Ascending aorta (tissue), 2 donors: ENCODE measurements at regions not wholly inside any gene's neighbourhood (a gene's known extent, or its start where the extent isn't known, plus 50 kb on each side); places are given as distances from the start of the nearest gene placed in this dataset.

Source experiments
- DNase-seq, 2 donors: peaks; one replicate each; pipeline ENCODE4 v3.0.0-alpha.2; 2019; ENCODE audit warnings: low spot score in 2 of 2
- H3K27ac ChIP-seq, 2 donors: fragments of 200-600 bp; sonication (generic); one replicate each; pipeline ENCODE4 v1.5.1; 2016 to 2017; ENCODE audit warnings: mild to moderate bottlenecking in 1 of 2
- H3K27me3 ChIP-seq: fragments of 200-600 bp; sonication (generic); one replicate; pipeline ENCODE4 v1.5.1; 2017
- H3K36me3 ChIP-seq, 2 donors: fragments of 200-600 bp; sonication (generic); one replicate each; pipeline ENCODE4 v1.5.1; 2016
- H3K4me1 ChIP-seq, 2 donors: fragments of 200-600 bp; sonication (generic); one replicate each; pipeline ENCODE4 v1.5.1; 2016 to 2017; ENCODE audit warnings: mild to moderate bottlenecking in 1 of 2
- H3K4me3 ChIP-seq, 2 donors: fragments of 200-600 bp; sonication (generic); one replicate each; pipeline ENCODE4 v1.5.1; 2016 to 2017; ENCODE audit warnings: mild to moderate bottlenecking in 1 of 2
- H3K9me3 ChIP-seq, 2 donors: fragments of 200-600 bp; sonication (generic); one replicate each; pipeline ENCODE4 v1.5.1; 2016
- CTCF ChIP-seq, 3 experiments: fragments of 200-600 bp in 2 of 3; fragments of 450-650 bp in 1 of 3; sonication (generic) in 2 of 3; IDR thresholded peaks; one replicate each; pipeline ENCODE4 v1.5.1; 2016 to 2019; ENCODE audit warnings: antibody characterized with exemption in 3 of 3, mild to moderate bottlenecking in 1 of 3, moderate library complexity in 1 of 3
- intact Hi-C: fragments of 100-400 bp; cut with DNase I; formaldehyde crosslinking; loops from one replicate; pipeline ENCODE4 v1.15.1; 2023

- Histone ChIP-seq H3K4me1 (no peaks in the 10 kb centered on the region), H3K27me3 (no peaks in the 10 kb centered on the region), H3K27ac (no peak overlapping the region), H3K9me3 (no peaks in the 10 kb centered on the region), H3K36me3 (no peaks in the 10 kb centered on the region), H3K4me3 (no peak overlapping the region)
- intact Hi-C loops = no loop called here
- TF ChIP-seq CTCF (IDR thresholded peaks at IDR 0.05) = no peak
- no peak for DNase-seq
Observed at GRCh38 chr6:1136415-1136774, 175.5 kb upstream of the FOXQ1 start.

DNA sequence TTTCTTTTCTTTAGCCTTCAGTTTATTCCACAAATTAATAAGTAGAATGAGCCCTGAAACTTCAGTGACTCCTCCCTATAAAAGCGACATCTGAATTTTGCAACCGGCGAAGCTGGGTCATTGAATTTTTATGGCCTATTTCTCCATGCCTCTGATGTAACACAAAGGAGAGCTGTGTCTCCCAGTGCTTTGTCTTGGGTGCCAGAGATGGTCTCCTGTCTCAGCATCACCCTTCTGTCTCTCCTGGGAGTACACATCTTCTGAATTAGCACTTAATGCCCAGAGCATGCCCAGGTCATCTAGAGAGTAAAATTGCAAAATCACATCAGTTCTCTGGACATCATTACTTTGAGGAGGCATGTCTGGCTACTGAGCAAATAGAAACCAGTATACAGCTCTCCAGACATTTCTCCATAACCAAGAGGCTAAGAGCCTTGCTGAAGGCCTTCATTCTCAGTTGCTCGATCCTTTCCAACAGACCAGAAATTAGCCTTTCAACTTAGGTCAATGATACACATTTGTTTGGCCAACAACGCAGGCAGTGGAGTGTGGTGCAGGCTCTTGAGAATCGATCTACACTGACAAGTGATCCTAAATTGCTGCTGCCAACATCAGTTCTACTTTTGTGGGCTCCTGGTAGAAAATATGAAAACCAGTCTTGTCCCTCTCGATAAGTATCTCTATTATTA lies 176.0 kb upstream of the FOXQ1 start:
- no peak for DNase-seq
- TF ChIP-seq CTCF (IDR thresholded peaks at IDR 0.05) = no peak
- intact Hi-C loops = no loop called here
- Histone ChIP-seq H3K4me1 (no peaks in the 10 kb centered on the region), H3K27ac (no peak overlapping the region), H3K4me3 (no peak overlapping the region), H3K36me3 (no peaks in the 10 kb centered on the region), H3K27me3 (no peaks in the 10 kb centered on the region), H3K9me3 (no peaks in the 10 kb centered on the region)

- TF ChIP-seq CTCF (IDR thresholded peaks at IDR 0.05) = no peak
- Histone ChIP-seq H3K36me3 (no peaks in the 10 kb centered on the region), H3K27me3 (no peaks in the 10 kb centered on the region), H3K4me3 (no peak overlapping the region), H3K4me1 (no peaks in the 10 kb centered on the region), H3K27ac (no peak overlapping the region), H3K9me3 (no peaks in the 10 kb centered on the region)
- no peak for DNase-seq
- intact Hi-C loops = no loop called here
Observed at GRCh38 chr6:1131285-1132079, 180.4 kb upstream of the FOXQ1 start.

DNA sequence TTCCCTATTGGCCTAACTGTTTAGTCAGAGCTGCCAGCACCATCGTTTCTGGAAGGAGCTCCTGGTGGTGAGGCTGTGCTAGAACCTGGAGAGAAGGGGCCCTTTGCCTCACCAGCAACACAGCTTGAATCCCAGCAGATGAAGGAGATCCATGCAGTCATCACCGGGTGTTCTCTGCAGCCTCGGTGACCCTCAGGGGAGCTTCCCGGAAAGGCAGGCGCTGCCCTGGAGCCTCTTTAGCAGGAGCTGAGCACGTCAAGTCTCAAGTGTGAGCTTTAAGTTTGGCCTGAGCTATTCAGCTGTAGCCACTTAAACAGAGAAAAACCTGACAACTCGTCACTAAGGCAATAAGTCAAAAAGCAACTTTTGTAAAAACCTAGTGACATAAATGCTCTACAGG lies 181.2 kb upstream of the FOXQ1 start:
- H3K27ac ChIP-seq = no peak overlapping the region
- no peak for TF ChIP-seq CTCF (IDR thresholded peaks at IDR 0.05)
- H3K4me3 ChIP-seq = no peak overlapping the region
- no peaks in the 10 kb centered on the region for H3K9me3 ChIP-seq
- H3K4me1 ChIP-seq = no peaks in the 10 kb centered on the region
- intact Hi-C loops = no loop called here
- H3K36me3 ChIP-seq = no peaks in the 10 kb centered on the region
- DNase-seq = no peak
- H3K27me3 ChIP-seq = no peaks in the 10 kb centered on the region

GRCh38 chr6:1129131-1129530 lies 182.8 kb upstream of the FOXQ1 start:
- DNase-seq = no peak
- no peak for TF ChIP-seq CTCF (IDR thresholded peaks at IDR 0.05)

More at GRCh38 chr6:1129131-1129530, 182.8 kb upstream of the FOXQ1 start:
- no peak overlapping the region for H3K4me3 ChIP-seq
- no peaks in the 10 kb centered on the region for H3K36me3 ChIP-seq
- no peaks in the 10 kb centered on the region for H3K9me3 ChIP-seq
- intact Hi-C loops = no loop called here
- no peaks in the 10 kb centered on the region for H3K27me3 ChIP-seq
- H3K4me1 ChIP-seq = no peaks in the 10 kb centered on the region
- H3K27ac ChIP-seq = no peak overlapping the region
